Nephron progenitor cell (in vitro differentiated cells): ENCODE measurements at regions not wholly inside any gene's neighbourhood (a gene's known extent, or its start where the extent isn't known, plus 50 kb on each side); places are given as distances from the start of the nearest gene placed in this dataset.

Experiments used
- DNase-seq: peaks from one replicate; pipeline ENCODE4 v3.0.0; 2021
- H3K27ac Mint-ChIP-seq: 2 replicates; pipeline ENCODE4 v1.8.0; 2021; ENCODE audit warnings: mild to moderate bottlenecking, moderate library complexity, mixed read lengths
- H3K27me3 Mint-ChIP-seq: 2 replicates; pipeline ENCODE4 v1.8.0; 2021; ENCODE audit warnings: mild to moderate bottlenecking, low read depth, mixed read lengths; ENCODE audit not compliant: poor library complexity
- H3K36me3 Mint-ChIP-seq: 2 replicates; pipeline ENCODE4 v1.8.0; 2021; ENCODE audit warnings: low read depth, mixed read lengths
- H3K4me1 Mint-ChIP-seq: 2 replicates; pipeline ENCODE4 v1.8.0; 2021; ENCODE audit warnings: mixed read lengths
- H3K4me3 Mint-ChIP-seq: 2 replicates; pipeline ENCODE4 v1.8.0; 2021; ENCODE audit warnings: mild to moderate bottlenecking, moderate library complexity, mixed read lengths
- H3K9me3 Mint-ChIP-seq: 2 replicates; pipeline ENCODE4 v1.8.0; 2021; ENCODE audit warnings: mild to moderate bottlenecking, moderate library complexity, mixed read lengths
- TF ChIP-seq, protein P1 (sequence below): fragments of 200-600 bp; sonication (generic); IDR thresholded peaks from 2 replicates; pipeline ENCODE4 v1.5.0; 2021; ENCODE audit warnings: antibody characterized with exemption

DNA sequence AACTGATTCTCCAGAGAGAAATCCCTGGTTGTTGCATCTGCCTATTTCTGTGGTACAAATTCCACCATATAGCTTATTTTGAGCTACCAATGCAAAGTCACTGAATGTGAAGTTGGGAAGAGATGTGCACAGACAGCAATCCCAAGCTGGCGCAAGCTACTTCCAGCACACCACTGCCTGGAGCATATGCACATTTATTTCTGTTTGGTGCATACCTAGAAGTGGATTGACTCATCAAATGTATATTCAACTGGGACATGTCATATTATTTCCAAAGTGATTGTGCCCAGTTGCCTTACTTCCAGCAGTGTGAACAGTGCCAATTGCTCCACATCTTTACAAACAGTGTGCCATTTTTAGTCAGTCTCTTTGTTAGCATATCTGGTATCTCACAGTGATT is 58.2 kb upstream of the PLD5 start:
- no peaks in the 10 kb centered on the region for H3K36me3 Mint-ChIP-seq
- H3K9me3 Mint-ChIP-seq: no peaks in the 10 kb centered on the region

DNA sequence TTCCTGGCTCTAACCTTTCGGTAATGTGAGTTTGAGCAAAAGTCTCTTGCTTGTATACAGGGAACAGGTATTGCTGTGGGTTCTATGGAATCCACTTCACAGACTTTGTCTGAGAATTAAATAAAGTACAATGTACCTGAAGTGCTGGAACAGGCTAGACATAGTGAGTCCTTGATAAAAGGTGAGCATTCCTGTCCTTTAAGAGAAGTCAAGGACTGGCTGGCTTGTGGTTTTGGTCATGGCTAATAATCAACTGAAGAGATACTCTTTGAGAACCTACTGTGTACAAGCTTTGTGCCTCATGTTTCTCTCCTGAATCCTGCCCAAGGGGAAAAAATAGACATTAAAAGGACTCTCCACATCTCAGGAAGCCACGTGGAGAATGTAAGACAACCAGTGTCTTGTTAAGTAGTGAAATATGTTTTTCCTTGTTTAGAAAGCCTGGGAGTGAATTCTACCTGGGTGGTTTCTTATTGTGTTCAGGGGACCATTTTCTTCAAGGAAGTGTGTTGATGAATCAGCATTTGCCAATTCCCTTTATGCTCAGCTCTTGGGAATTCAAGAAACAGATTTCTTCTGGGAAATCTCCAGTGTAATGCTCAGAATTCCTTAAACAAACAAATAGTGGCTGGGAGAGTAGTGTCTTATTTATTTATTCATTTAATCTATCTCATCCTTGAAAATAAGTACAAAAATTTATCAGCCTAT is 55.2 kb upstream of the PLD5 start:
- H3K36me3 Mint-ChIP-seq: no peaks in the 10 kb centered on the region
- no peak overlapping the region for H3K4me3 Mint-ChIP-seq
- peaks cover 12% of the 10 kb centered on the region for H3K27me3 Mint-ChIP-seq

More for the DNA sequence above, 58.2 kb upstream of the PLD5 start:
- H3K4me3 Mint-ChIP-seq: no peak overlapping the region
- H3K4me1 Mint-ChIP-seq: no peaks in the 10 kb centered on the region
- H3K27me3 Mint-ChIP-seq: peaks cover 4% of the 10 kb centered on the region
- no peak for DNase-seq
- H3K27ac Mint-ChIP-seq: no peak overlapping the region
- TF ChIP-seq, protein P1, sequence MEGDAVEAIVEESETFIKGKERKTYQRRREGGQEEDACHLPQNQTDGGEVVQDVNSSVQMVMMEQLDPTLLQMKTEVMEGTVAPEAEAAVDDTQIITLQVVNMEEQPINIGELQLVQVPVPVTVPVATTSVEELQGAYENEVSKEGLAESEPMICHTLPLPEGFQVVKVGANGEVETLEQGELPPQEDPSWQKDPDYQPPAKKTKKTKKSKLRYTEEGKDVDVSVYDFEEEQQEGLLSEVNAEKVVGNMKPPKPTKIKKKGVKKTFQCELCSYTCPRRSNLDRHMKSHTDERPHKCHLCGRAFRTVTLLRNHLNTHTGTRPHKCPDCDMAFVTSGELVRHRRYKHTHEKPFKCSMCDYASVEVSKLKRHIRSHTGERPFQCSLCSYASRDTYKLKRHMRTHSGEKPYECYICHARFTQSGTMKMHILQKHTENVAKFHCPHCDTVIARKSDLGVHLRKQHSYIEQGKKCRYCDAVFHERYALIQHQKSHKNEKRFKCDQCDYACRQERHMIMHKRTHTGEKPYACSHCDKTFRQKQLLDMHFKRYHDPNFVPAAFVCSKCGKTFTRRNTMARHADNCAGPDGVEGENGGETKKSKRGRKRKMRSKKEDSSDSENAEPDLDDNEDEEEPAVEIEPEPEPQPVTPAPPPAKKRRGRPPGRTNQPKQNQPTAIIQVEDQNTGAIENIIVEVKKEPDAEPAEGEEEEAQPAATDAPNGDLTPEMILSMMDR: no peak

More for the DNA sequence above, 55.2 kb upstream of the PLD5 start:
- DNase-seq: no peak
- H3K4me1 Mint-ChIP-seq: no peaks in the 10 kb centered on the region
- no peaks in the 10 kb centered on the region for H3K9me3 Mint-ChIP-seq
- TF ChIP-seq, protein P1: no peak
- H3K27ac Mint-ChIP-seq: no peak overlapping the region
